HG03064 (cell line): ENCODE measurements at regions not wholly inside any gene's neighbourhood (a gene's known extent, or its start where the extent isn't known, plus 50 kb on each side); places are given as distances from the start of the nearest gene placed in this dataset.
"Not testable (repeated sequence)": the region's sequence is repeated elsewhere in the genome, so short reads cannot be mapped to it uniquely, and the experiment has no call there.

Experiments used
- ATAC-seq: cut with Tn5 transposase; IDR thresholded peaks from one replicate; pipeline ENCODE4 v1.9.1; 2021; ENCODE audit warnings: low read depth; ENCODE audit not compliant: unreplicated experiment

DNA sequence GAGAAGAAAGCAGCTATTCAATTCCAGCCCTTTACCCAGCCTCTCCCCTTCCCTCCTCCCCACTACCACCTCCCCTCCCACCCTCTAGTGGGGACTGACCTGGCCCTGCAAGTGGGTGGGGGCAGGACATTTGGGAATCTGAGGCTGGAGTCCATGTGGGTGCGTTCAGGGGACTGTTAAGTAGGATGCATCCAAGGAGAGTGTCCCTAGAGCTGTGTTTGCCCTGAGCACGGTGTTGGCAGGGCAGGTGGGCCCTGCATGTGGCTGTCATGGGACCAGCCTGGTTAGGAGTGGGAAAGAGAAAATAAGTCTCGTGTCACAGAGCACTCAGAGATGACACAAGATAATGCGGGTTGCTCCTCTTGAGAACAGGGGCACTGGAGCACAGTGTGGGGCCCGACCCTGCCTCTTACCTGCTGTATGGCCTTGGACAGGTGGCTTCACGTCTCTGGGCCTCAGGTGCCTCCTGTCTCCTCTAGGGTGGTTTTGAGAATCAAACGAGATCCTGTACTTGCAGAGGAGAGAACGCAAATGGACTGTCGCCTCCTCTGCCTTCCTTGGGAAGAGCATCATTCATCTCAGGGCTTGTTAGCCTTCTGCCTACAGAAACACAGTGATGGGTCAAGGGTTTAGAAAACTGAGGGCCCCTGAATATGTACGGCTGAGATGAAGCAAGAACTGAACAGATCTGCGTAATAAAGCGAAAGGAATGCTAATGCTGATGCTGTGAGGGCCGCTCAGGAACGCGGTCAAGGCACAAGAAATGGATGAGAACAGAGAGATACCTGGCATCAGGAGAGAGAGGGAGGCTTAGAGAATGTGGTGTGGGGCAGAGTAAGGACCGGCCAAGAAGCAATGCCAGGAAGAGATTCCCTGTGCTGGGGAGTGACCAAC, 187.7 kb upstream of the HAAO start:
- ATAC-seq = no peak

GRCh38 chr2:42979416-42979869, 187.1 kb upstream of the HAAO start:
- ATAC-seq = no peak

DNA sequence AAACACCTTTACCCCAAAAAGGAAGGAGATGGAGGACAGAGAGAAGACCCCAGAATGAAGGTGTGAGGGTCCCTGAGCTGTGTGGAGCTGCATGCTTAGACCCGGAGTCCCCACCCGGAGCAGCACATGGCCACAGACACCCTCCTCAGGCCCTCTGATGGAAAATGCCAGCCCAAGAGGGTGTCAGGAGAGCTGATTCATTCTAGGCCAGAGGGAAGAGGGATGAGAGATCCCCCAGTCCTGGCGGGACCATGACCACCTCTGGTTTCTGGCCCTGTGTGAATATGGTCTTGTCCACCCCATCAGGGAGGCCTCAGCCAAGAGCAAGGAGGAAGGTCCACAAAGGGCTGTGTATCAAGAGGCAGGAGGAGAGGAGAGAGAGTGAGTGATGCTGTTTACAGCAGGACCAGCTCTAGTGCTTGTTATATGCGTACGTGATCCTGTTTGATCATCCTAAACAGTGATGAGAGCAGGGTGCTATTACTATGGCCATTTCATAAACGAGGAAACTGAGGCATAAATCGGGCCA, 186.6 kb upstream of the HAAO start:
- ATAC-seq = no peak

DNA sequence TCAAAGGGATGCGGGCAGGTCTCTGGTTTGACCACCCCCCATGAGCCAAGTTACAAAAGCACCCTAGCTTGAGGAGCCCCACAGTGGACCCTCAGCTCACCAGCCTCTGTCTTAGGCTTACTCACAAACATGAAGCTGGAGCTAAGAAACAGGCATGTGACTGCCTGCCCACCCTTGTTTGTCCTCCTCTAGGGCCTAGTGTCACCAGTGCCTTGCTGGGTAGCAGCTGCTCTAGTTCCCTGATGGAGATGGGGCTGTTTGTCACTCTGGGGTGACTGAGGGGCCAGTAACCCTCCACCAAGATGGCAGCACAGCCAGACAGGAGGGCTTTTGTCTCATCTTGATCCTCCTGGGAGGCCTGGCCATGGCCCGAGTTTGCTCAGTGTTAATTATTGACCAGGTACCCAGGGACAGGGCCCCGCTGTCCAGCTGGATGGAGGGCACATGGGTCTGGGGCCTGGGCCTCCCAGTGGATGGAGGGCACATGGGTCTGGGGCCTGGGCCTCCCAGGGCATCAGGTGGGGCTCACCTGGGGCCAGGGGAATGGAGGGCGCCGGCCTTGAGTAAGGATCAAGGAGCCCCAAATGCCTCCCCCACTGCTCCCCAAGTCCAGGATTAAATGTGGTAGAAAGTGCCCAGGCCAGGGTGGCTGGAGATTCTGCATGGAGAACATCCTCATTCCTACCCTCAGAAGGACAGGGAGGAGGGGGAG, 185.9 kb upstream of the HAAO start:
- ATAC-seq = no peak

DNA sequence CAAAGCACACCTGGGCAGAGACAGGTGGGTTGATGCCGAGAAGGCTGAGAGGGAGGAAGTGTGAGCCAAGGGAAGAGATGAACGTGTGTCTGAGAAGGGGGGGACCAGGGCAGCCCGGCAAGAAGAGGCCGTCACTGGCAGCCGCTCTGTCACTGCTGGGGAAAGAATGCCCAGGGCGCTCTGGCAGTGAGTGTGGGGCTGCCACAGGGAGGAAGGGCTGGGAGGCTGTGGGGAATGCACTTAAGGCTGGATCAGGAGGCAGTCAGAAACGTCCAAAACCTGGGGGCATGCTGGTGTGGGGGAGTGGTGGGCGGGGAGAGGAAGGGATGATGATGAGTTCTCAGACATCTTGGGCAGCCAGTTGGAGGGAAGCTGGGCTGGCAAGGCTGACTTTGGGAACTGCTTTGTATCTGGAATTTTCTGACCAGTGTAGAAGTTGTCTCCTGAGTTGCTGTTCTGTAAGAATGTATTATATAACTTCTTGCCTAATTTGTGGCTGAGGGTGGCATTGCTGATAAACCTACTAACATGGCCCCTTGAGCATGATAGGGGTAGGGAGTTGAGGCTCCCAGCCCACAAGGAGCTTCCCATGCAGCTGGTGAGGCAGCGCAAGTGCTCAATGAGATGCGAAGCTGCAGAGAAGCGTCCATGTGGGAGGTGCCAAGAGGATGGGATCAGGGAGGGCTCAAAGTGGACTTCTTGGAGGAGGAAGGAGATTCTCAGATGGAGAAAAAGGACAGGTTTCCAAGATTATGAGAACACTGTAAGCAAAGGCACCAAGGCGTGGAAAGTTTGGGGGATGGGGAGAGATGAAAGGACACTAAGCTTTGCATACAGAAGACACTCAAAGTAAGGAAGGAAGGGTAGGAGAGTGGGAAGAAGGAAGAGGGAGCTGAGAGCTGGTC, 185.1 kb upstream of the HAAO start:
- no peak for ATAC-seq

DNA sequence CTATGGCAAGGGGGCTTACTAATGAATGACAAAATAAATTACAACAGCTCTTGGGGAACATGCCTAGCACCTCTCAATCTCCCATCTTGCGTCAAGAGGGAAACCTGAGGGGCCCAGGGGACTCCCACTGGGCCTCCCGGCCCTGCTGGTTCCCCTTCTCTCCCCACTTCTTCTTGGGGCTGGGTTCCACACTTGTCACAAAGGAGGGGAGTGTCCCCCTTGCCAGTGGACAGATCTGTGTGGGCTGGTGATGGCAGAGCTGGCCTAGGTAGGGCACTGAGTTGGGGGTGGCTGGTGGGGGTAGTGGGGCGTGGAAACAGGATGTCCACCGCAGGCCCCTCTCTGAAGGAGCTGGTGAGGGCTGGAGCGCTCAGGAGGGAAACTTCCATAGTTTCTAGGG, 184.0 kb upstream of the HAAO start:
- no peak for ATAC-seq

- no peak for ATAC-seq
These were observed 182.6 kb upstream of the HAAO start for GRCh38 chr2:42974721-42975717.

GRCh38 chr2:42974169-42974720, 181.9 kb upstream of the HAAO start:
- no peak for ATAC-seq

DNA sequence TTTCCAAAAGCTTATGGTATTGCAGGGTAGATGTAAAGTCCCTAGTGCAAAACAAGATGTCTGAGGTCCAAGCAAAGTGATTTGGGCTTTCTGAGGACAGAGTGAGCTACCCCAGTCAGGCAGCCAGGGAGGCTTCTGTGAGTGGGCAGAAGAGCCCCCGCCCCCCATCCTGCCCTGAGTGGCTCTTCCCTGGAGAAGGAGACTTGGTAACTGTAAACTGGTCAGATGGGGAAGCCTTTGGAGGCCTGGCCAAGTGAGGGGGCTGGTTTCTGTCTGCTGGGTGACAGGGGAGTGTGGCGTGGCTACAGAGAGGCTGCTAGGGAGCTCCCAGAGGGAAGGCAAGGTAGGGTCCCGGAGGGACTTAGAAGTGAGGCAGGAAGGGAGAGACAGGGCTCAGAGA, 181.3 kb upstream of the HAAO start:
- no peak for ATAC-seq

DNA sequence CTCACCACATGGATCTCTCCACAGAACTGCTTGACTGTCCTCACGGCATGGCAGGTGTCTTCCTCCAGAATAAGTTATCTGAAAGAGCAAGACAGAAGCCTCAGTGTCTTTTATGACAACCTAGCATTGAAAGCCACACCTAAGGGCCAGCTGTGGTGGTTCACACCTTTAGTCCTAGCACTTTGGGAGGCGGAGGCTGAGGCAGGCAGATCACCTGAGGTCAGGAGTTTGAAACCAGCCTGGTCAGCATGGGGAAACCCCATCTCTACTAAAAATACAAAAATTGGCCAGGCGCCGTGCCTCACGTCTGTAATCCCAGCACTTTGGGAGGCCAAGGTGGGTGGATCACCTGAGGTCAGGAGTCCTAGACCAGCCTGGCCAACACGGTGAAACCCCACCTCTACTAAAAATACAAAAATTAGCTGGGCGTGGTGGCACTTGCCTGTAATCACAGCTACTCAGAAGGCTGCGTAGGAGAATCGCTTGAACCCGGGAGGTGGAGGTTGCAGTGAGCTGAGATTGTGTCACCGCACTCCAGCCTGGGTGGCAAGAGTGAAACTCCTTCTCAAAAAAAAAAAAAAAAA, 180.6 kb upstream of the HAAO start:
- not testable (repeated sequence) for ATAC-seq

DNA sequence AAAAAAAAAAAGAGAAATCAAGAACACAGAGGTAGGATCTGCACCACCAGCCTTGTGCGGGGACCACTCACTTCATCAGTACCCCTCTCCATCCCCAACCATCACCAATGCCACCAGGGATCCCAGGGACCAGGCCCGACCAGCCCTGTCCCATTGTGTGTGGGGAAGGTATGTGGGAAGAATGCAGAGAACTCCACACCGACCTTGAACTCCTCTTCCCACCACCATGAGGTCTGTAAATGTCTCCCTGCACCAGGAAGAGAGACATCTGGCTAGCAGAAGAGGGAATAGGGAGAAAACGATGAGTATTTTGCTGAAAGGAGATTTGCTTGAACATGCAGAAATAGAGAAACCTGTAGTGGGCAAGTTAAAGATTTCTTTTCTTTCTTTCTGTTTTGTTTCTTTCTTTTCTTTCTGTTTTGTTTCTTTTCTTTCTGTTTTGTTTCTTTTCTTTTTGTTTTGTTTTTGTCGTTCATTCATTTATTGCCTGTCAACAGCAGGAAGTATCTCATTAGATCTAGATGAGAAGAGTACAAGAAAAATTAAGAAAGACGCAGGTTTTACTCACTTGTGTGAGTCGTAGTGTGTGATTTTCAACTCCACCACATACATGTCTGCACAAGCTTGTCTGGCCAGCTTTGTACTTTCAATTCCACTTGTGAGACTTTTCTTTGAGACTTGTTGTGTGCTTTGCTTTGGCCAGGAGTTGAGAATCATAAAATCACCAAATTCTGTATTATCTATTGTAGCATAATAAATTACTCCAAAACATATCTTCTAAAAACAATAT, 179.8 kb upstream of the HAAO start:
- ATAC-seq = no peak

- ATAC-seq = no peak
These were observed 179.0 kb upstream of the HAAO start for GRCh38 chr2:42971381-42971780.

GRCh38 chr2:42970151-42970550, 177.8 kb upstream of the HAAO start:
- ATAC-seq = no peak

- no peak for ATAC-seq
These were observed 177.1 kb upstream of the HAAO start for GRCh38 chr2:42969231-42970150.

DNA sequence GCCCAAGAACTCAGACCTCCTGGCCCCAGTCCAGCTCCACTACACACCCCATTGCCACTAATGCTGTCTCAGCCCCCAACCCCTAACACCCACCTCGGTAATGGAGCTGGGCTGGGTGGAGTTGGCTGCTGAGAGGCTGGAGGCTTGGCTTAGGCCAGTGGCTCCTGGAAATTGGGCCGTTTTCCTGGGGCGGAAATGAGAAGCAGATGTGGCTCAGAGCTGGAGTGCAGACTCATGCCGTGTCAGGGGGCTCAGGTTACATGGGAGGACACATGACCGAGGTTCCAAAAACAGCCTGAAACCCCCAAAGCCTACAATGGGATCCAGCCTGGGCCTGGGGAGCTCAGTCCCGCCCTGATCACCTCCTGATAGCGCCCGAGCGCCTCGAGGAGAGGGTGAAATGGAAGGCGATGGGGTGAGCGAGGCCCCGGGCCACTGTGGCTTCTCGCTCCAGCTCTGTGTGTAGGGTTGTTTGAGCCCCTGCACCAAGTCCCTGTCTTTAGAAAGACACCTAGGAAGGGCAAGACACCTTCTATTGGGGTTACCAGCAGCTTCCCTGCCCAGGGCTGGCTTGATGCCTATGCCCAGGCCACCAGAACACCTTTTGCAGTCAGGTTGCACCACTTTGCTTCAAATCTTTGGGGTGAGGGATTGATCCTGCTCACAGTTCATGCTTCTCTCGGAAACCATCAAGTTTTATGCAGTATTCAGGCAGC, 175.7 kb upstream of the HAAO start:
- no peak for ATAC-seq

GRCh38 chr2:42965910-42966309, 173.5 kb upstream of the HAAO start:
- ATAC-seq = no peak
